Testis (tissue), 2 donors: ENCODE measurements at regions not wholly inside any gene's neighbourhood (a gene's known extent, or its start where the extent isn't known, plus 50 kb on each side); places are given as distances from the start of the nearest gene placed in this dataset.

ENCODE experiments used
- POLR2A ChIP-seq: fragments of 450-650 bp; IDR thresholded peaks from one replicate; pipeline ENCODE4 v1.6.1; 2017; ENCODE audit warnings: antibody characterized with exemption, mild to moderate bottlenecking, moderate library complexity
- TF ChIP-seq, protein P1 (sequence below), 3 experiments: fragments of 450-650 bp in 2 of 3; fragments of 200-600 bp in 1 of 3; sonication (generic) in 1 of 3; IDR thresholded peaks; one replicate each; pipeline ENCODE4 v1.5.1; 2016 to 2019; ENCODE audit warnings: antibody characterized with exemption in 3 of 3, mild to moderate bottlenecking in 2 of 3, moderate library complexity in 1 of 3

DNA sequence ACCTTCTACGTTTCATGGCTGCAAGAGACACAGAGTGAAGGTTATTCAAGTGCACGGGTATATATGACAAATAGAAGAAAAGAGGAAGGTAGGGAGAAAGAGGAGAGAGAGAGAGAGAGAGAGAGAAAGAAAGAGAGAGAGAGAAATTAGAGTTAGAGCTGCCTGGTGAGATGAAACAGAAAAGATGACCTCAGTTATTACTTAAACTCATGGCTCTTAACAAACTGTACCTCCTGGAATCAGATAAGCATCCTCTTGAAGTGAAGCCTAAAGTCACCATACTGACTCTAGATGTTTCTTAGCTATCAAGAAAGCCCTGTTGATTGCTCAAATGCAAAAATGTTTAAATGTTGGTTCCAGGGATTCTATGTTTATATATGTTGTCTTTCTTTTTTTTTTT, 597.7 kb upstream of the ZP4 start:
- TF ChIP-seq, protein P1, sequence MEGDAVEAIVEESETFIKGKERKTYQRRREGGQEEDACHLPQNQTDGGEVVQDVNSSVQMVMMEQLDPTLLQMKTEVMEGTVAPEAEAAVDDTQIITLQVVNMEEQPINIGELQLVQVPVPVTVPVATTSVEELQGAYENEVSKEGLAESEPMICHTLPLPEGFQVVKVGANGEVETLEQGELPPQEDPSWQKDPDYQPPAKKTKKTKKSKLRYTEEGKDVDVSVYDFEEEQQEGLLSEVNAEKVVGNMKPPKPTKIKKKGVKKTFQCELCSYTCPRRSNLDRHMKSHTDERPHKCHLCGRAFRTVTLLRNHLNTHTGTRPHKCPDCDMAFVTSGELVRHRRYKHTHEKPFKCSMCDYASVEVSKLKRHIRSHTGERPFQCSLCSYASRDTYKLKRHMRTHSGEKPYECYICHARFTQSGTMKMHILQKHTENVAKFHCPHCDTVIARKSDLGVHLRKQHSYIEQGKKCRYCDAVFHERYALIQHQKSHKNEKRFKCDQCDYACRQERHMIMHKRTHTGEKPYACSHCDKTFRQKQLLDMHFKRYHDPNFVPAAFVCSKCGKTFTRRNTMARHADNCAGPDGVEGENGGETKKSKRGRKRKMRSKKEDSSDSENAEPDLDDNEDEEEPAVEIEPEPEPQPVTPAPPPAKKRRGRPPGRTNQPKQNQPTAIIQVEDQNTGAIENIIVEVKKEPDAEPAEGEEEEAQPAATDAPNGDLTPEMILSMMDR (IDR thresholded peaks at IDR 0.05): no peak
- TF ChIP-seq POLR2A: no peak
